Activated naive CD8-positive, alpha-beta T cell treated with anti-CD3 and anti-CD28 coated beads, Interleukin-2, amount 10 ng/mL, durations not matched to agents 7 days and 5 days (primary cell): ENCODE measurements at regions not wholly inside any gene's neighbourhood (a gene's known extent, or its start where the extent isn't known, plus 50 kb on each side); places are given as distances from the start of the nearest gene placed in this dataset.

Experiments
- ATAC-seq: fragments of 150-1000 bp; cut with Tn5 transposase; one replicate; pipeline ENCODE4 v1.10.0; 2021; ENCODE audit warnings: low read depth, moderate library complexity
- POLR2A ChIA-PET: fragments of 350-600 bp; sonication (Branson Sonifier 250); formaldehyde crosslinking; loops from one replicate; lab custom pipeline; 2021; ENCODE audit warnings: antibody characterized with exemption; lab: Charles Lee
- DNase-seq: peaks from one replicate; pipeline ENCODE4 v3.0.0; 2021
- H3K27ac Mint-ChIP-seq: one replicate; pipeline ENCODE4 v1.8.0; 2022; ENCODE audit warnings: mild to moderate bottlenecking, mixed read lengths
- H3K27me3 Mint-ChIP-seq: one replicate; pipeline ENCODE4 v1.8.0; 2022; ENCODE audit warnings: mild to moderate bottlenecking, moderate library complexity, mixed read lengths
- H3K36me3 Mint-ChIP-seq: one replicate; pipeline ENCODE4 v1.8.0; 2021; ENCODE audit warnings: mild to moderate bottlenecking, mixed read lengths
- H3K4me1 Mint-ChIP-seq: one replicate; pipeline ENCODE4 v1.8.0; 2021; ENCODE audit warnings: mixed read lengths
- H3K4me3 Mint-ChIP-seq: one replicate; pipeline ENCODE4 v1.8.0; 2022; ENCODE audit warnings: mild to moderate bottlenecking, moderate library complexity, mixed read lengths
- H3K9me3 Mint-ChIP-seq: one replicate; pipeline ENCODE4 v1.8.0; 2021; ENCODE audit warnings: mixed read lengths

GRCh38 chr13:82817133-82817532 is 1065.1 kb downstream of the SLITRK1 start:
- ATAC-seq (no peak), DNase-seq (no peak)
- no peak overlapping the region for H3K27ac Mint-ChIP-seq
- H3K4me3 Mint-ChIP-seq, result no peak overlapping the region
- H3K9me3 Mint-ChIP-seq, result peaks cover 6% of the 10 kb centered on the region
- no peaks in the 10 kb centered on the region for H3K36me3 Mint-ChIP-seq
- no peaks in the 10 kb centered on the region for H3K4me1 Mint-ChIP-seq
- POLR2A ChIA-PET, result no interaction called here
- no peaks in the 10 kb centered on the region for H3K27me3 Mint-ChIP-seq

GRCh38 chr13:82815791-82816190 is 1066.5 kb downstream of the SLITRK1 start:
- H3K9me3 Mint-ChIP-seq, result peaks cover 7% of the 10 kb centered on the region
- no peaks in the 10 kb centered on the region for H3K36me3 Mint-ChIP-seq
- POLR2A ChIA-PET, result no interaction called here
- H3K4me3 Mint-ChIP-seq, result no peak overlapping the region
- DNase-seq (no peak), ATAC-seq (no peak)
- no peak overlapping the region for H3K27ac Mint-ChIP-seq
- H3K27me3 Mint-ChIP-seq, result no peaks in the 10 kb centered on the region
- no peaks in the 10 kb centered on the region for H3K4me1 Mint-ChIP-seq

GRCh38 chr13:82803341-82803740 is 1078.9 kb downstream of the SLITRK1 start:
- H3K4me3 Mint-ChIP-seq, result no peak overlapping the region
- H3K27me3 Mint-ChIP-seq, result no peaks in the 10 kb centered on the region

GRCh38 chr13:82802528-82802927 is 1079.7 kb downstream of the SLITRK1 start:
- Mint-ChIP-seq H3K9me3 (peaks cover 5% of the 10 kb centered on the region), H3K27ac (no peak overlapping the region), H3K27me3 (no peaks in the 10 kb centered on the region), H3K4me1 (no peaks in the 10 kb centered on the region), H3K36me3 (no peaks in the 10 kb centered on the region), H3K4me3 (no peak overlapping the region)
- POLR2A ChIA-PET, result no interaction called here
- no peak for ATAC-seq
- no peak for DNase-seq

More at GRCh38 chr13:82803341-82803740, 1078.9 kb downstream of the SLITRK1 start:
- ATAC-seq (no peak), DNase-seq (no peak)
- Mint-ChIP-seq H3K27ac (no peak overlapping the region), H3K36me3 (no peaks in the 10 kb centered on the region), H3K4me1 (no peaks in the 10 kb centered on the region), H3K9me3 (peaks cover 5% of the 10 kb centered on the region)
- POLR2A ChIA-PET, result no interaction called here

- H3K9me3 Mint-ChIP-seq, result peaks cover 5% of the 10 kb centered on the region
- no peaks in the 10 kb centered on the region for H3K4me1 Mint-ChIP-seq
- no peaks in the 10 kb centered on the region for H3K27me3 Mint-ChIP-seq
- ATAC-seq (no peak), DNase-seq (no peak)
- no peak overlapping the region for H3K4me3 Mint-ChIP-seq
- no peak overlapping the region for H3K27ac Mint-ChIP-seq
- H3K36me3 Mint-ChIP-seq, result no peaks in the 10 kb centered on the region
- POLR2A ChIA-PET, result no interaction called here
Measured at GRCh38 chr13:82800391-82800790, 1081.9 kb downstream of the SLITRK1 start.

GRCh38 chr13:82797876-82798275 is 1084.4 kb downstream of the SLITRK1 start:
- ATAC-seq (no peak), DNase-seq (no peak)
- POLR2A ChIA-PET, result no interaction called here
- no peaks in the 10 kb centered on the region for H3K27me3 Mint-ChIP-seq
- H3K4me3 Mint-ChIP-seq, result no peak overlapping the region
- no peaks in the 10 kb centered on the region for H3K36me3 Mint-ChIP-seq
- no peak overlapping the region for H3K27ac Mint-ChIP-seq
- no peaks in the 10 kb centered on the region for H3K4me1 Mint-ChIP-seq
- peaks cover 2% of the 10 kb centered on the region for H3K9me3 Mint-ChIP-seq

GRCh38 chr13:82791035-82791434 is 1091.2 kb downstream of the SLITRK1 start:
- no peaks in the 10 kb centered on the region for H3K27me3 Mint-ChIP-seq
- no peaks in the 10 kb centered on the region for H3K4me1 Mint-ChIP-seq
- POLR2A ChIA-PET, result no interaction called here
- no peak for ATAC-seq
- no peak overlapping the region for H3K4me3 Mint-ChIP-seq
- H3K9me3 Mint-ChIP-seq, result no peaks in the 10 kb centered on the region
- no peaks in the 10 kb centered on the region for H3K36me3 Mint-ChIP-seq
- H3K27ac Mint-ChIP-seq, result no peak overlapping the region
- no peak for DNase-seq

- H3K4me1 Mint-ChIP-seq, result no peaks in the 10 kb centered on the region
Measured at GRCh38 chr13:82772816-82773215, 1109.5 kb downstream of the SLITRK1 start.

GRCh38 chr13:82766732-82767321 is 1115.4 kb downstream of the SLITRK1 start:
- Mint-ChIP-seq H3K27ac (no peak overlapping the region), H3K36me3 (no peaks in the 10 kb centered on the region), H3K4me3 (no peak overlapping the region), H3K4me1 (no peaks in the 10 kb centered on the region), H3K27me3 (no peaks in the 10 kb centered on the region), H3K9me3 (peaks cover 6% of the 10 kb centered on the region)
- POLR2A ChIA-PET, result no interaction called here
- no peak for DNase-seq
- ATAC-seq, result no peak

More at GRCh38 chr13:82772816-82773215, 1109.5 kb downstream of the SLITRK1 start:
- DNase-seq (no peak), ATAC-seq (no peak)
- Mint-ChIP-seq H3K27me3 (no peaks in the 10 kb centered on the region), H3K36me3 (no peaks in the 10 kb centered on the region), H3K4me3 (no peak overlapping the region), H3K27ac (no peak overlapping the region), H3K9me3 (peaks cover 2% of the 10 kb centered on the region)
- POLR2A ChIA-PET, result no interaction called here

GRCh38 chr13:82758044-82758443 is 1124.2 kb downstream of the SLITRK1 start:
- H3K9me3 Mint-ChIP-seq, result peaks cover 1% of the 10 kb centered on the region

GRCh38 chr13:82751206-82751605 is 1131.1 kb downstream of the SLITRK1 start:
- no peaks in the 10 kb centered on the region for H3K9me3 Mint-ChIP-seq
- no peaks in the 10 kb centered on the region for H3K4me1 Mint-ChIP-seq
- POLR2A ChIA-PET, result no interaction called here
- no peak overlapping the region for H3K27ac Mint-ChIP-seq
- DNase-seq (no peak), ATAC-seq (no peak)
- no peak overlapping the region for H3K4me3 Mint-ChIP-seq
- no peaks in the 10 kb centered on the region for H3K36me3 Mint-ChIP-seq
- H3K27me3 Mint-ChIP-seq, result no peaks in the 10 kb centered on the region

More at GRCh38 chr13:82758044-82758443, 1124.2 kb downstream of the SLITRK1 start:
- ATAC-seq, result no peak
- DNase-seq, result no peak
- Mint-ChIP-seq H3K36me3 (no peaks in the 10 kb centered on the region), H3K27me3 (no peaks in the 10 kb centered on the region), H3K27ac (no peak overlapping the region), H3K4me1 (no peaks in the 10 kb centered on the region), H3K4me3 (no peak overlapping the region)
- POLR2A ChIA-PET, result no interaction called here

GRCh38 chr13:82749551-82749950 is 1132.7 kb downstream of the SLITRK1 start:
- POLR2A ChIA-PET, result no interaction called here
- no peak overlapping the region for H3K27ac Mint-ChIP-seq
- no peak overlapping the region for H3K4me3 Mint-ChIP-seq
- ATAC-seq (no peak), DNase-seq (no peak)
- H3K9me3 Mint-ChIP-seq, result no peaks in the 10 kb centered on the region
- no peaks in the 10 kb centered on the region for H3K27me3 Mint-ChIP-seq
- no peaks in the 10 kb centered on the region for H3K4me1 Mint-ChIP-seq
- H3K36me3 Mint-ChIP-seq, result no peaks in the 10 kb centered on the region

GRCh38 chr13:82747958-82748357 is 1134.3 kb downstream of the SLITRK1 start:
- no peak overlapping the region for H3K4me3 Mint-ChIP-seq
- ATAC-seq, result no peak
- H3K9me3 Mint-ChIP-seq, result no peaks in the 10 kb centered on the region
- H3K4me1 Mint-ChIP-seq, result no peaks in the 10 kb centered on the region
- H3K27me3 Mint-ChIP-seq, result no peaks in the 10 kb centered on the region
- H3K27ac Mint-ChIP-seq, result no peak overlapping the region
- no peaks in the 10 kb centered on the region for H3K36me3 Mint-ChIP-seq
- DNase-seq, result no peak
- POLR2A ChIA-PET, result no interaction called here

- POLR2A ChIA-PET, result no interaction called here
Measured at GRCh38 chr13:82747291-82747690, 1135.0 kb downstream of the SLITRK1 start.

More at GRCh38 chr13:82747291-82747690, 1135.0 kb downstream of the SLITRK1 start:
- Mint-ChIP-seq H3K4me3 (no peak overlapping the region), H3K4me1 (no peaks in the 10 kb centered on the region), H3K36me3 (no peaks in the 10 kb centered on the region), H3K9me3 (no peaks in the 10 kb centered on the region), H3K27ac (no peak overlapping the region), H3K27me3 (no peaks in the 10 kb centered on the region)
- no peak for ATAC-seq
- no peak for DNase-seq
